Vagina (tissue), 2 donors: ENCODE measurements at regions not wholly inside any gene's neighbourhood (a gene's known extent, or its start where the extent isn't known, plus 50 kb on each side); places are given as distances from the start of the nearest gene placed in this dataset.

Source experiments
- POLR2A ChIP-seq, 2 donors: fragments of 450-650 bp; IDR thresholded peaks; one replicate each; pipeline ENCODE4 v1.6.1; 2017; ENCODE audit warnings: antibody characterized with exemption in 2 of 2, mild to moderate bottlenecking in 2 of 2, moderate library complexity in 2 of 2
- POLR2AphosphoS5 ChIP-seq, 2 donors: sonication (generic); formaldehyde crosslinking; IDR thresholded peaks; one replicate each; pipeline ENCODE4 v1.9.0; 2017; ENCODE audit warnings: antibody characterized with exemption in 2 of 2, mild to moderate bottlenecking in 2 of 2, low read depth in 1 of 2; ENCODE audit not compliant: insufficient read depth in 1 of 2
- TF ChIP-seq, protein P1 (sequence below), 3 experiments: fragments of 450-650 bp in 2 of 3; fragments of 200-600 bp in 1 of 3; sonication (generic) in 1 of 3; IDR thresholded peaks; one replicate each; pipeline ENCODE4 v1.5.1; 2017 to 2019; ENCODE audit warnings: antibody characterized with exemption in 3 of 3, mild to moderate bottlenecking in 2 of 3, moderate library complexity in 2 of 3

DNA sequence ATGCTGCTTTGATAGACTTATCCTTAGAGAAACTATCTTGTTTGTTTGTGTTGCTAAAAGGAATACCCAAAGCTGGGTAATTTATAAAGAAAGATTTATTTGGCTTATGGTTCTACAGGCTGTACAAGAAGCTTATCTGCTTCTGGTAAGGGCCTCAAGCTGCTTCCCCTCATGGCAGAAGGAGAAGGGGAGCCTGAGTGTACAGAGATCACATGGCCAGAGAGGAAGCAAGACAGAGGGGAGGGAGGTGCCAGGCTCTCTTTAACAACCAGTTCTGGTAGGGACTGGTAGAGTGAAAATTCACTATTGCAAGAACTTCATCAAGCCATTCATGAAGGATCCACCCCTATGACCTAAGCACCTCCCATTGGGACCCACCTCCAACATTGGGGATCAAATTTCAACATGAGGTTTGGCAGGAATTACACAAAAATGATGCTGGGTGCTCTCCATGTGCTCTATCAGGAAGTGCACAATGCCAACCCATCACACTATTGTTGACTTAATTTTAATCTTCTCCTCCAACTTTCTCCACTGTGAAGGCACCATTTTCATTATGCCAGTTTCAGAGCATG is 115.1 kb upstream of the SHB start:
- TF ChIP-seq, protein P1, sequence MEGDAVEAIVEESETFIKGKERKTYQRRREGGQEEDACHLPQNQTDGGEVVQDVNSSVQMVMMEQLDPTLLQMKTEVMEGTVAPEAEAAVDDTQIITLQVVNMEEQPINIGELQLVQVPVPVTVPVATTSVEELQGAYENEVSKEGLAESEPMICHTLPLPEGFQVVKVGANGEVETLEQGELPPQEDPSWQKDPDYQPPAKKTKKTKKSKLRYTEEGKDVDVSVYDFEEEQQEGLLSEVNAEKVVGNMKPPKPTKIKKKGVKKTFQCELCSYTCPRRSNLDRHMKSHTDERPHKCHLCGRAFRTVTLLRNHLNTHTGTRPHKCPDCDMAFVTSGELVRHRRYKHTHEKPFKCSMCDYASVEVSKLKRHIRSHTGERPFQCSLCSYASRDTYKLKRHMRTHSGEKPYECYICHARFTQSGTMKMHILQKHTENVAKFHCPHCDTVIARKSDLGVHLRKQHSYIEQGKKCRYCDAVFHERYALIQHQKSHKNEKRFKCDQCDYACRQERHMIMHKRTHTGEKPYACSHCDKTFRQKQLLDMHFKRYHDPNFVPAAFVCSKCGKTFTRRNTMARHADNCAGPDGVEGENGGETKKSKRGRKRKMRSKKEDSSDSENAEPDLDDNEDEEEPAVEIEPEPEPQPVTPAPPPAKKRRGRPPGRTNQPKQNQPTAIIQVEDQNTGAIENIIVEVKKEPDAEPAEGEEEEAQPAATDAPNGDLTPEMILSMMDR (IDR thresholded peaks at IDR 0.05) = no peak
- TF ChIP-seq POLR2A (IDR thresholded peaks at IDR 0.05) = no peak
- TF ChIP-seq POLR2AphosphoS5 (IDR thresholded peaks at IDR 0.05; ENCODE audit: insufficient read depth in 1 of 2, low read depth in 1 of 2) = no peak
